HEK293 (cell line): ENCODE measurements at regions not wholly inside any gene's neighbourhood (a gene's known extent, or its start where the extent isn't known, plus 50 kb on each side); places are given as distances from the start of the nearest gene placed in this dataset.
"Not testable (repeated sequence)": the region's sequence is repeated elsewhere in the genome, so short reads cannot be mapped to it uniquely, and the experiment has no call there.

ENCODE experiments used
- CTCF ChIA-PET: fragments of 350-600 bp; formaldehyde crosslinking; extraction: SDS; loops from one replicate; lab custom pipeline; 2021; ENCODE audit warnings: antibody characterized with exemption; lab: Yijun Ruan, JAX
- POLR2A ChIA-PET: fragments of 300-600 bp; formaldehyde crosslinking; extraction: SDS; loops from one replicate; lab custom pipeline; 2020; ENCODE audit warnings: antibody characterized with exemption, inconsistent platforms; lab: Yijun Ruan, JAX
- H3K27ac ChIP-seq: fragments of 200-500 bp; sonication (Bioruptor generic); 2 replicates; pipeline ENCODE4 v1.5.1; 2014; ENCODE audit warnings: low read depth, low read length, control low read depth, inconsistent platforms; ENCODE audit errors: extremely low read depth
- H3K36me3 ChIP-seq, 2 experiments: fragments of 200-500 bp in 1 of 2; sonication (Bioruptor generic) in 1 of 2; 1 replicate in 1 of 2; 2 replicates in 1 of 2; pipeline ENCODE4 v1.5.1; 2014 to 2017; ENCODE audit warnings: inconsistent platforms in 2 of 2, low read length in 2 of 2; ENCODE audit not compliant: control insufficient read depth in 2 of 2, insufficient read depth in 1 of 2
- H3K4me1 ChIP-seq: fragments of 200-500 bp; sonication (Bioruptor generic); 2 replicates; pipeline ENCODE4 v1.5.1; 2014; ENCODE audit warnings: mild to moderate bottlenecking, low read length, inconsistent platforms; ENCODE audit not compliant: control insufficient read depth, insufficient read depth
- H3K4me3 ChIP-seq: 2 replicates; pipeline ENCODE4 v1.5.1; 2011; ENCODE audit warnings: low read depth, mild to moderate bottlenecking, control low read depth, low read length, moderate library complexity
- H3K9me3 ChIP-seq: fragments of 200-500 bp; sonication (Bioruptor generic); 2 replicates; pipeline ENCODE4 v1.5.1; 2014; ENCODE audit warnings: low read depth, low read length, inconsistent platforms; ENCODE audit not compliant: control insufficient read depth, insufficient read depth
- KLF10 ChIP-seq: fragments of 450-650 bp; IDR thresholded peaks from 2 replicates; pipeline ENCODE4 v1.5.1; 2018; ENCODE audit warnings: missing biosample characterization, mild to moderate bottlenecking, missing genetic modification characterization
- SALL2 ChIP-seq: fragments of 450-650 bp; formaldehyde crosslinking; IDR thresholded peaks from 2 replicates; pipeline ENCODE4 v1.5.0; 2017; ENCODE audit warnings: missing biosample characterization, mild to moderate bottlenecking, missing genetic modification characterization, borderline replicate concordance
- SCRT1 ChIP-seq: fragments of 450-650 bp; formaldehyde crosslinking; IDR thresholded peaks from 2 replicates; pipeline ENCODE4 v1.5.1; 2016; ENCODE audit warnings: missing biosample characterization, missing genetic modification characterization, borderline replicate concordance
- SETDB1 ChIP-seq: IDR thresholded peaks from one replicate; pipeline ENCODE4 v1.6.1; 2017; ENCODE audit warnings: mild to moderate bottlenecking, low read length, moderate library complexity, mixed read lengths; ENCODE audit not compliant: insufficient read length
- TCF7L2 ChIP-seq: IDR thresholded peaks from 2 replicates; pipeline ENCODE4 v1.6.1; 2011; ENCODE audit warnings: low read depth, mild to moderate bottlenecking, inconsistent platforms, low read length, moderate library complexity, borderline replicate concordance
- ZIC2 ChIP-seq: fragments of 450-650 bp; formaldehyde crosslinking; IDR thresholded peaks from 2 replicates; pipeline ENCODE4 v1.5.1; 2016; ENCODE audit warnings: missing biosample characterization, missing genetic modification characterization
- ZNF16 ChIP-seq: fragments of 450-650 bp; formaldehyde crosslinking; IDR thresholded peaks from 2 replicates; pipeline ENCODE4 v1.5.1; 2016; ENCODE audit warnings: low read depth, missing biosample characterization, missing genetic modification characterization
- ZNF473 ChIP-seq: fragments of 450-650 bp; formaldehyde crosslinking; IDR thresholded peaks from 2 replicates; pipeline ENCODE4 v1.5.1; 2017; ENCODE audit warnings: missing biosample characterization, missing genetic modification characterization
- ZNF529 ChIP-seq: fragments of 450-650 bp; formaldehyde crosslinking; IDR thresholded peaks from 2 replicates; pipeline ENCODE4 v1.5.1; 2017; ENCODE audit warnings: missing genetic modification characterization, missing biosample characterization; ENCODE audit not compliant: insufficient replicate concordance
- ZNF792 ChIP-seq: fragments of 450-650 bp; formaldehyde crosslinking; IDR thresholded peaks from 2 replicates; pipeline ENCODE4 v1.5.1; 2016; ENCODE audit warnings: missing biosample characterization, missing genetic modification characterization
- ZSCAN23 ChIP-seq: fragments of 450-650 bp; formaldehyde crosslinking; IDR thresholded peaks from 2 replicates; pipeline ENCODE4 v1.5.1; 2016; ENCODE audit warnings: missing biosample characterization, missing genetic modification characterization
- ZSCAN30 ChIP-seq: fragments of 450-650 bp; IDR thresholded peaks from 2 replicates; pipeline ENCODE4 v1.5.1; 2018; ENCODE audit warnings: missing biosample characterization, mild to moderate bottlenecking, missing genetic modification characterization, moderate library complexity
- TF ChIP-seq, protein P1 (sequence below): fragments of 450-650 bp; formaldehyde crosslinking; IDR thresholded peaks from 2 replicates; pipeline ENCODE4 v1.5.1; 2016; ENCODE audit warnings: missing biosample characterization, missing genetic modification characterization
- TF ChIP-seq, protein P2 (sequence below): fragments of 450-650 bp; formaldehyde crosslinking; IDR thresholded peaks from 2 replicates; pipeline ENCODE4 v1.5.1; 2016; ENCODE audit warnings: missing biosample characterization, missing genetic modification characterization
- TF ChIP-seq, protein P3 (sequence below): fragments of 450-650 bp; formaldehyde crosslinking; IDR thresholded peaks from 2 replicates; pipeline ENCODE4 v1.5.1; 2016; ENCODE audit warnings: missing biosample characterization, missing genetic modification characterization
- TF ChIP-seq, protein P4 (sequence below): fragments of 450-650 bp; formaldehyde crosslinking; IDR thresholded peaks from 2 replicates; pipeline ENCODE4 v1.5.1; 2016; ENCODE audit warnings: missing biosample characterization, missing genetic modification characterization
- TF ChIP-seq, protein P5 (sequence below): fragments of 450-650 bp; formaldehyde crosslinking; IDR thresholded peaks from 2 replicates; pipeline ENCODE4 v1.5.1; 2016; ENCODE audit warnings: missing biosample characterization, missing genetic modification characterization

DNA sequence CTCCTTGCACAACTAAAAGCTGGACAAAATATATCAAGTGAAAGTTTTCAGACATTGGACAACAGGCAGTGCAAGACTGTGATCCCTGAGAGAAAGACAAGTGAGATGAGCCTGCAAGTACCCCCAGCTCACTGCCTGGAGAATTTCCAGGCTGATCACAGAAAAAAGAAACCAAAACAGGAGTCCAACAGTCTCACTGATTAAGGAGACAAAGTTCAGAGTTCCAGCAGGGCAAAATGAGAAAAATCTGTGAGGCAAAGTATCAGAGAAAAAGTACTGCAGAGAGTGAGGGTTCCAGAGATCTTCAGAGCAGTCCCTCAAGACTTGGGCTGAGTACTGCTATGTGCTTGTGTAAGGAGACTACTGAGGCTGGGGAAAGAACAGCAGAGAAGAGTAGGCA lies 56.0 kb upstream of the PRSS3 start:
- H3K27ac ChIP-seq: no peak overlapping the region
- H3K9me3 ChIP-seq: no peaks in the 10 kb centered on the region
- H3K4me1 ChIP-seq: no peaks in the 10 kb centered on the region
- ChIA-PET POLR2A (interaction anchor here (0.6 kb wide), 1 partner anchor 74 kb away, joined by 3 read pairs; no protein-coding TSS in a partner anchor), CTCF (interaction anchor here (0.6 to 3.2 kb wide), 13 partner anchors 9 to 455 kb away, joined by 3 to 52 read pairs (median 4); no protein-coding TSS in a partner anchor)
- H3K4me3 ChIP-seq: no peak overlapping the region
- TF ChIP-seq ZNF473 (tag by site-specific recombination) (no peak), KLF10 (tag by site-specific recombination) (no peak), ZNF529 (tag by site-specific recombination) (no peak), SETDB1 (no peak)
- H3K36me3 ChIP-seq: no peaks in the 10 kb centered on the region

DNA sequence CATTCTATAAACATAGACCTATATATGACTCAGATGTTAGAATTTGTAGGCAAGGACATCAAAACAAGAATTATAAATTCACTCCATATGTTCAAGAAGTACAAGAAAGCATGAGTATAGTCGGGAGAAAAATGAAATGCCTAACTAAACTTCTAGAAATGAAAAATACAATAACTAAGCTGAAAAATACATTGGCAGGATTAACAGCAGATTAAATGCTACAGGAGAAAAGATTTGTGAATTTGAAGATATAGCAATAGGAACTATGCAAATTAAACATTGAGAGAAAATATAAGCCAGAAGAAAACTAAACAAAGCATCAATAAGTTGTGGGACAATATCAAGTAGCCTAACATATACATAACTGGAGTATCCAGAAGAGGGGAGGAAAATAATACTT lies 55.3 kb upstream of the PRSS3 start:
- no peak overlapping the region for H3K4me3 ChIP-seq
- H3K4me1 ChIP-seq: no peaks in the 10 kb centered on the region
- POLR2A ChIA-PET: no interaction called here
- H3K9me3 ChIP-seq: no peaks in the 10 kb centered on the region
- no peak overlapping the region for H3K27ac ChIP-seq
- no peaks in the 10 kb centered on the region for H3K36me3 ChIP-seq
- CTCF ChIA-PET: interaction anchor here (0.7 to 3.2 kb wide), 5 partner anchors 9 to 185 kb away, joined by 3 to 52 read pairs (median 3); no protein-coding TSS in a partner anchor
- TF ChIP-seq SETDB1 (peak; percentile 66), ZIC2 (tag by site-specific recombination) (no peak), SCRT1 (tag by site-specific recombination) (no peak)
- TF ChIP-seq, protein P1, sequence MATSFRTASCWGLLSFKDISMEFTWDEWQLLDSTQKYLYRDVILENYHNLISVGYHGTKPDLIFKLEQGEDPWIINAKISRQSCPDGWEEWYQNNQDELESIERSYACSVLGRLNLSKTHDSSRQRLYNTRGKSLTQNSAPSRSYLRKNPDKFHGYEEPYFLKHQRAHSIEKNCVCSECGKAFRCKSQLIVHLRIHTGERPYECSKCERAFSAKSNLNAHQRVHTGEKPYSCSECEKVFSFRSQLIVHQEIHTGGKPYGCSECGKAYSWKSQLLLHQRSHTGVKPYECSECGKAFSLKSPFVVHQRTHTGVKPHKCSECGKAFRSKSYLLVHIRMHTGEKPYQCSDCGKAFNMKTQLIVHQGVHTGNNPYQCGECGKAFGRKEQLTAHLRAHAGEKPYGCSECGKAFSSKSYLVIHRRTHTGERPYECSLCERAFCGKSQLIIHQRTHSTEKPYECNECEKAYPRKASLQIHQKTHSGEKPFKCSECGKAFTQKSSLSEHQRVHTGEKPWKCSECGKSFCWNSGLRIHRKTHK (tag by site-specific recombination): no peak
- TF ChIP-seq, protein P2, sequence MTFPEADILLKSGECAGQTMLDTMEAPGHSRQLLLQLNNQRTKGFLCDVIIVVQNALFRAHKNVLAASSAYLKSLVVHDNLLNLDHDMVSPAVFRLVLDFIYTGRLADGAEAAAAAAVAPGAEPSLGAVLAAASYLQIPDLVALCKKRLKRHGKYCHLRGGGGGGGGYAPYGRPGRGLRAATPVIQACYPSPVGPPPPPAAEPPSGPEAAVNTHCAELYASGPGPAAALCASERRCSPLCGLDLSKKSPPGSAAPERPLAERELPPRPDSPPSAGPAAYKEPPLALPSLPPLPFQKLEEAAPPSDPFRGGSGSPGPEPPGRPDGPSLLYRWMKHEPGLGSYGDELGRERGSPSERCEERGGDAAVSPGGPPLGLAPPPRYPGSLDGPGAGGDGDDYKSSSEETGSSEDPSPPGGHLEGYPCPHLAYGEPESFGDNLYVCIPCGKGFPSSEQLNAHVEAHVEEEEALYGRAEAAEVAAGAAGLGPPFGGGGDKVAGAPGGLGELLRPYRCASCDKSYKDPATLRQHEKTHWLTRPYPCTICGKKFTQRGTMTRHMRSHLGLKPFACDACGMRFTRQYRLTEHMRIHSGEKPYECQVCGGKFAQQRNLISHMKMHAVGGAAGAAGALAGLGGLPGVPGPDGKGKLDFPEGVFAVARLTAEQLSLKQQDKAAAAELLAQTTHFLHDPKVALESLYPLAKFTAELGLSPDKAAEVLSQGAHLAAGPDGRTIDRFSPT: no peak

DNA sequence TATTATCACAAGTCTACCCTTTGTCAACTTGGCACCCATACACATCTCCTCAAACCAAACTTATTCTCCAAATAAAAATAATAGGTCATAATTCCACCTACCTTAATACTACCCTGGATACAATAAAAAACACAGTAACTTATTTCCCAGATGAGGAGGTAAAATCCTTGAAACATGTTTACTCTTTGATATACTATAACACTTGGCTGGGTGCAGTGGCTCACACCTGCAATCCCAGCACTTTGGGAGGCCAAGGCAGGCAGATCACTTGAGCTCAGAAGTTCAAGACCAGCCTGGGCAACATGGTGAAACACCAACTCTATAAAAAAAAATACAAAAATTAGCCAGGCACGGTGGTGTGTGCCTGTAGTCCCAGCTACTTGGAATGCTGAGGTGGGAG lies 54.4 kb upstream of the PRSS3 start:
- H3K4me3 ChIP-seq, H3K4me1 ChIP-seq, H3K36me3 ChIP-seq, POLR2A ChIA-PET, H3K27ac ChIP-seq, H3K9me3 ChIP-seq: not testable (repeated sequence)
- CTCF ChIA-PET: interaction anchor here (1.4 kb wide), 1 partner anchor 42 kb away, joined by 3 read pairs; no protein-coding TSS in a partner anchor

DNA sequence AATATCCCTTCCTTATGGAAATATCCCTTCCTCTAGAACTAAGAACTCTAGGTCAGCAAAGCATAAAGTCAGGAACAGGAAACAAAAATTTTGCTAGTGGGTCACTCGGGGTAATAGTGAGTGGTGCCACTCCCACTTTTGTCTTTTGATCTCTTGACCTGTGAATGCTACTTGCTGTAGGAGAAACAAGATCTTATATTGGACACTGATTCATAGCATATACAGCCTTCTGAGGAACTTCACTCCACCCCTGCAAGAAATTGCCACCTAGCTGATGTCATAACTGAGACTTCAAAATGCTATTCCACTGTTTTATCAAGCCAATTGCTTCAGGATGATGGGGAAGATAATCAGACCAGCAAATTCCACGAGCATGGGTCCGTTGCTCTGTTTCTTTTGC lies 53.3 kb upstream of the PRSS3 start:
- CTCF ChIA-PET: interaction anchor here (1.3 kb wide), 1 partner anchor 37 kb away, joined by 5 read pairs; no protein-coding TSS in a partner anchor
- H3K9me3 ChIP-seq: no peaks in the 10 kb centered on the region
- H3K36me3 ChIP-seq: no peaks in the 10 kb centered on the region
- no peaks in the 10 kb centered on the region for H3K4me1 ChIP-seq
- H3K27ac ChIP-seq: no peak overlapping the region
- POLR2A ChIA-PET: no interaction called here
- H3K4me3 ChIP-seq: no peak overlapping the region
- TF ChIP-seq TCF7L2: no peak
- no peak for TF ChIP-seq ZSCAN30 (tag by site-specific recombination)
- no peak for TF ChIP-seq SALL2 (tag by site-specific recombination)
- TF ChIP-seq, protein P3, sequence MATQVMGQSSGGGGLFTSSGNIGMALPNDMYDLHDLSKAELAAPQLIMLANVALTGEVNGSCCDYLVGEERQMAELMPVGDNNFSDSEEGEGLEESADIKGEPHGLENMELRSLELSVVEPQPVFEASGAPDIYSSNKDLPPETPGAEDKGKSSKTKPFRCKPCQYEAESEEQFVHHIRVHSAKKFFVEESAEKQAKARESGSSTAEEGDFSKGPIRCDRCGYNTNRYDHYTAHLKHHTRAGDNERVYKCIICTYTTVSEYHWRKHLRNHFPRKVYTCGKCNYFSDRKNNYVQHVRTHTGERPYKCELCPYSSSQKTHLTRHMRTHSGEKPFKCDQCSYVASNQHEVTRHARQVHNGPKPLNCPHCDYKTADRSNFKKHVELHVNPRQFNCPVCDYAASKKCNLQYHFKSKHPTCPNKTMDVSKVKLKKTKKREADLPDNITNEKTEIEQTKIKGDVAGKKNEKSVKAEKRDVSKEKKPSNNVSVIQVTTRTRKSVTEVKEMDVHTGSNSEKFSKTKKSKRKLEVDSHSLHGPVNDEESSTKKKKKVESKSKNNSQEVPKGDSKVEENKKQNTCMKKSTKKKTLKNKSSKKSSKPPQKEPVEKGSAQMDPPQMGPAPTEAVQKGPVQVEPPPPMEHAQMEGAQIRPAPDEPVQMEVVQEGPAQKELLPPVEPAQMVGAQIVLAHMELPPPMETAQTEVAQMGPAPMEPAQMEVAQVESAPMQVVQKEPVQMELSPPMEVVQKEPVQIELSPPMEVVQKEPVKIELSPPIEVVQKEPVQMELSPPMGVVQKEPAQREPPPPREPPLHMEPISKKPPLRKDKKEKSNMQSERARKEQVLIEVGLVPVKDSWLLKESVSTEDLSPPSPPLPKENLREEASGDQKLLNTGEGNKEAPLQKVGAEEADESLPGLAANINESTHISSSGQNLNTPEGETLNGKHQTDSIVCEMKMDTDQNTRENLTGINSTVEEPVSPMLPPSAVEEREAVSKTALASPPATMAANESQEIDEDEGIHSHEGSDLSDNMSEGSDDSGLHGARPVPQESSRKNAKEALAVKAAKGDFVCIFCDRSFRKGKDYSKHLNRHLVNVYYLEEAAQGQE (tag by site-specific recombination): no peak
- no peak for TF ChIP-seq ZIC2 (tag by site-specific recombination)
- TF ChIP-seq ZNF16 (tag by site-specific recombination): no peak
- TF ChIP-seq, protein P4, sequence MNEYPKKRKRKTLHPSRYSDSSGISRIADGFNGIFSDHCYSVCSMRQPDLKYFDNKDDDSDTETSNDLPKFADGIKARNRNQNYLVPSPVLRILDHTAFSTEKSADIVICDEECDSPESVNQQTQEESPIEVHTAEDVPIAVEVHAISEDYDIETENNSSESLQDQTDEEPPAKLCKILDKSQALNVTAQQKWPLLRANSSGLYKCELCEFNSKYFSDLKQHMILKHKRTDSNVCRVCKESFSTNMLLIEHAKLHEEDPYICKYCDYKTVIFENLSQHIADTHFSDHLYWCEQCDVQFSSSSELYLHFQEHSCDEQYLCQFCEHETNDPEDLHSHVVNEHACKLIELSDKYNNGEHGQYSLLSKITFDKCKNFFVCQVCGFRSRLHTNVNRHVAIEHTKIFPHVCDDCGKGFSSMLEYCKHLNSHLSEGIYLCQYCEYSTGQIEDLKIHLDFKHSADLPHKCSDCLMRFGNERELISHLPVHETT (tag by site-specific recombination): no peak
- no peak for TF ChIP-seq ZNF792
- TF ChIP-seq, protein P5, sequence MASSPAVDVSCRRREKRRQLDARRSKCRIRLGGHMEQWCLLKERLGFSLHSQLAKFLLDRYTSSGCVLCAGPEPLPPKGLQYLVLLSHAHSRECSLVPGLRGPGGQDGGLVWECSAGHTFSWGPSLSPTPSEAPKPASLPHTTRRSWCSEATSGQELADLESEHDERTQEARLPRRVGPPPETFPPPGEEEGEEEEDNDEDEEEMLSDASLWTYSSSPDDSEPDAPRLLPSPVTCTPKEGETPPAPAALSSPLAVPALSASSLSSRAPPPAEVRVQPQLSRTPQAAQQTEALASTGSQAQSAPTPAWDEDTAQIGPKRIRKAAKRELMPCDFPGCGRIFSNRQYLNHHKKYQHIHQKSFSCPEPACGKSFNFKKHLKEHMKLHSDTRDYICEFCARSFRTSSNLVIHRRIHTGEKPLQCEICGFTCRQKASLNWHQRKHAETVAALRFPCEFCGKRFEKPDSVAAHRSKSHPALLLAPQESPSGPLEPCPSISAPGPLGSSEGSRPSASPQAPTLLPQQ (tag by site-specific recombination): no peak
- no peak for TF ChIP-seq ZSCAN23 (tag by site-specific recombination)
